Liver (tissue), 8 donors: ENCODE measurements at regions not wholly inside any gene's neighbourhood (a gene's known extent, or its start where the extent isn't known, plus 50 kb on each side); places are given as distances from the start of the nearest gene placed in this dataset.

Experiments used
- DNase-seq: peaks from one replicate; pipeline ENCODE4 v3.0.0-alpha.2; 2017; ENCODE audit warnings: low spot score
- H3K27ac ChIP-seq, 2 donors: one replicate each; pipeline ENCODE4 v1.7.0; 2013; ENCODE audit warnings: inconsistent platforms in 2 of 2, low read length in 2 of 2, control low read depth in 1 of 2, low read depth in 1 of 2, mild to moderate bottlenecking in 1 of 2
- H3K27me3 ChIP-seq, 4 donors: one replicate each; pipeline versions ENCODE4 v1.6.1 to v1.7.0; 2013; ENCODE audit warnings: low read length in 3 of 4, inconsistent platforms in 1 of 4, mild to moderate bottlenecking in 1 of 4, moderate library complexity in 1 of 4; ENCODE audit not compliant: control insufficient read depth in 4 of 4, insufficient read depth in 4 of 4
- H3K36me3 ChIP-seq, 4 donors: one replicate each; pipeline versions ENCODE4 v1.6.1 to v1.7.0; 2013; ENCODE audit warnings: low read length in 3 of 4, mild to moderate bottlenecking in 3 of 4, low read depth in 1 of 4, moderate library complexity in 1 of 4; ENCODE audit not compliant: control insufficient read depth in 4 of 4, insufficient read depth in 3 of 4
- H3K4me1 ChIP-seq, 4 donors: one replicate each; pipeline versions ENCODE4 v1.6.1 to v1.7.0; 2013; ENCODE audit warnings: low read length in 3 of 4, mild to moderate bottlenecking in 3 of 4, moderate library complexity in 1 of 4; ENCODE audit not compliant: control insufficient read depth in 4 of 4, insufficient read depth in 4 of 4
- H3K4me3 ChIP-seq, 3 donors: one replicate each; pipeline versions ENCODE4 v1.6.1 to v1.7.0; 2013; ENCODE audit warnings: low read length in 3 of 3, control low read depth in 1 of 3, low read depth in 1 of 3, mild to moderate bottlenecking in 1 of 3
- H3K9ac ChIP-seq, 2 donors: one replicate each; pipeline ENCODE4 v1.7.0; 2013; ENCODE audit warnings: low read length in 2 of 2, mild to moderate bottlenecking in 2 of 2, moderate library complexity in 2 of 2, control low read depth in 1 of 2, low read depth in 1 of 2
- H3K9me3 ChIP-seq, 4 donors: one replicate each; pipeline versions ENCODE4 v1.6.1 to v1.7.0; 2013; ENCODE audit warnings: low read length in 3 of 4; ENCODE audit not compliant: control insufficient read depth in 4 of 4
- ATF3 ChIP-seq: IDR thresholded peaks from 2 replicates; pipeline ENCODE4 v1.6.1; 2016; ENCODE audit warnings: antibody characterized with exemption
- CTCF ChIP-seq: fragments of 150-350 bp; IDR thresholded peaks from 2 replicates; pipeline ENCODE4 v1.5.1; 2017; ENCODE audit warnings: improper control_type of control experiment, low read depth, low read length; ENCODE audit not compliant: missing input control
- EGR1 ChIP-seq, 2 donors: IDR thresholded peaks; 2 replicates each; pipeline ENCODE4 v1.6.1; 2016 to 2018; ENCODE audit warnings: antibody characterized with exemption in 2 of 2, low read depth in 2 of 2
- FOXA1 ChIP-seq: IDR thresholded peaks from 2 replicates; pipeline ENCODE4 v1.6.1; 2016; ENCODE audit warnings: antibody characterized with exemption
- FOXA2 ChIP-seq: IDR thresholded peaks from 2 replicates; pipeline ENCODE4 v1.6.1; 2016; ENCODE audit warnings: antibody characterized with exemption
- GABPA ChIP-seq, 2 donors: IDR thresholded peaks in 1 of 2; conservative IDR thresholded peaks in 1 of 2; 2 replicates each; pipeline ENCODE4 v1.6.1; 2016; ENCODE audit warnings: antibody characterized with exemption in 2 of 2, mild to moderate bottlenecking in 1 of 2, moderate library complexity in 1 of 2
- HNF4A ChIP-seq, 2 donors: conservative IDR thresholded peaks; 2 replicates each; pipeline ENCODE4 v1.6.1; 2016; ENCODE audit warnings: antibody characterized with exemption in 2 of 2, mild to moderate bottlenecking in 2 of 2
- HNF4G ChIP-seq: IDR thresholded peaks from 2 replicates; pipeline ENCODE4 v1.6.1; 2016; ENCODE audit warnings: antibody characterized with exemption
- JUND ChIP-seq, 2 donors: IDR thresholded peaks; 2 replicates each; pipeline ENCODE4 v1.6.1; 2016; ENCODE audit warnings: antibody characterized with exemption in 2 of 2
- NR2F2 ChIP-seq: IDR thresholded peaks from 2 replicates; pipeline ENCODE4 v1.6.1; 2016; ENCODE audit warnings: antibody characterized with exemption
- RAD21 ChIP-seq, 2 donors: IDR thresholded peaks; 2 replicates each; pipeline ENCODE4 v1.6.1; 2016; ENCODE audit warnings: antibody characterized with exemption in 2 of 2, mild to moderate bottlenecking in 2 of 2
- RXRA ChIP-seq, 2 donors: IDR thresholded peaks; 2 replicates each; pipeline ENCODE4 v1.6.1; 2017 to 2018; ENCODE audit warnings: antibody characterized with exemption in 2 of 2, mild to moderate bottlenecking in 1 of 2
- SP1 ChIP-seq: IDR thresholded peaks from 2 replicates; pipeline ENCODE4 v1.6.1; 2018; ENCODE audit warnings: antibody characterized with exemption, mild to moderate bottlenecking
- TAF1 ChIP-seq: conservative IDR thresholded peaks from 2 replicates; pipeline ENCODE4 v1.6.1; 2016; ENCODE audit warnings: antibody characterized with exemption, mild to moderate bottlenecking
- YY1 ChIP-seq: IDR thresholded peaks from 2 replicates; pipeline ENCODE4 v1.6.1; 2016; ENCODE audit warnings: antibody characterized with exemption, mild to moderate bottlenecking
- ZBTB33 ChIP-seq: IDR thresholded peaks from 2 replicates; pipeline ENCODE4 v1.6.1; 2016; ENCODE audit warnings: antibody characterized with exemption
- WGBS: extraction: QIAGEN DNeasy Blood & Tissue Kit; methylation state at CpG from one replicate; pipeline ENCODE4 v1.1.7; 2013; 5-methylcytosine and 5-hydroxymethylcytosine counted together
- TF ChIP-seq, protein P1 (sequence below): IDR thresholded peaks from 2 replicates; pipeline ENCODE4 v1.6.1; 2016; ENCODE audit warnings: antibody characterized with exemption, mild to moderate bottlenecking
- TF ChIP-seq, protein P2 (sequence below): IDR thresholded peaks from 2 replicates; pipeline ENCODE4 v1.6.1; 2016; ENCODE audit warnings: antibody characterized with exemption
- donor health status: healthy.
- donor health status: healthy.
- donor health status: healthy.
- donor health status: healthy.
- donor health status: healthy.

DNA sequence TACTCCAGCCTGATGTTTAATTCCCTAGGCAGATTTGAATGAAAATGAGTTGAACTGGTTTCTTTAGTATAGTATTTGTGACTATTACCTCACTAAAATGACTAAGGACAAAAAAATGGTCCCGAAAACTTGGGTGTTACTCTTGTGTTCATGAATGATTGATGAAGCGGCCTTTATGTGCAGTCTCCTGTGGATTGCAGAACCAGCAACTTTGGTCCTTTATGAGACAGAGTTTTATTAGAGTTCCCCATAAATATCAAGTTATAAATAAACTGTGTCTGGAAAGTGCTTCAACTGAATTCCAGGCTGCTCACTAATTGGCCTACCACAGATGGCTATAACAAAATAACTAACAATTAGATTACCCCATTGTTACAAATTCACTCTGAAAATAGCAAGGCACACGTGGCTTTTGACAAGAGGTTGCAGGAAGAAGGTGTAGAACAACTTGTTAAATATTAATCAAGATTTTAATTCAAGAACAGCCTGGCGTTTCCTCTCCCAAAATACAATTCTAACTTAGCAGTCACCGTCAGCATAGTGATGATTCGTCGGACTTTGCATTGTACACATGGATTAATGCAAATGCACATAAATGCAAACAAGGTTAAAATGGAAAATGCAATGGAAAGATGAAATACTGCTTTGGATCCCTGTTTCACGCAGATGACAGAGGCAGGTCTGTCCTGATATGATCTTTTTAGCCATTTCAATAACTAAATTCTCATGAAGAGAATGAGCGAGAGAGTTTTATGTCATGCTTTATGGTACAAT, 567.3 kb upstream of the ZNF717 start:
- Histone ChIP-seq H3K36me3 (no peaks in the 10 kb centered on the region), H3K27me3 (peaks cover 0 to 4% (median 0%) of the 10 kb centered on the region in 4 donors), H3K27ac (no peak overlapping the region), H3K9ac (no peak overlapping the region), H3K9me3 (peaks cover 0 to 7% (median 0%) of the 10 kb centered on the region in 4 donors), H3K4me1 (peaks cover 0 to 1% (median 0%) of the 10 kb centered on the region in 4 donors), H3K4me3 (no peak overlapping the region)
- 70% methylated on average over 9 of the region's 9 CpGs for WGBS
- DNase-seq = no peak
- TF ChIP-seq HNF4A (conservative IDR thresholded peaks at IDR 0.05) (no peak), RXRA (IDR thresholded peaks at IDR 0.05) (no peak), RAD21 (IDR thresholded peaks at IDR 0.05) (no peak), ZBTB33 (no peak), ATF3 (no peak), FOXA2 (no peak), CTCF (no peak), NR2F2 (no peak), HNF4G (no peak), GABPA (IDR thresholded peaks at IDR 0.05 in 1 of 2, conservative IDR thresholded peaks at IDR 0.05 in 1 of 2) (no peak), TAF1 (no peak), JUND (IDR thresholded peaks at IDR 0.05) (no peak), EGR1 (IDR thresholded peaks at IDR 0.05; ENCODE audit: low read depth in 2 of 2) (no peak), YY1 (no peak), SP1 (no peak), FOXA1 (no peak)
- TF ChIP-seq, protein P1, sequence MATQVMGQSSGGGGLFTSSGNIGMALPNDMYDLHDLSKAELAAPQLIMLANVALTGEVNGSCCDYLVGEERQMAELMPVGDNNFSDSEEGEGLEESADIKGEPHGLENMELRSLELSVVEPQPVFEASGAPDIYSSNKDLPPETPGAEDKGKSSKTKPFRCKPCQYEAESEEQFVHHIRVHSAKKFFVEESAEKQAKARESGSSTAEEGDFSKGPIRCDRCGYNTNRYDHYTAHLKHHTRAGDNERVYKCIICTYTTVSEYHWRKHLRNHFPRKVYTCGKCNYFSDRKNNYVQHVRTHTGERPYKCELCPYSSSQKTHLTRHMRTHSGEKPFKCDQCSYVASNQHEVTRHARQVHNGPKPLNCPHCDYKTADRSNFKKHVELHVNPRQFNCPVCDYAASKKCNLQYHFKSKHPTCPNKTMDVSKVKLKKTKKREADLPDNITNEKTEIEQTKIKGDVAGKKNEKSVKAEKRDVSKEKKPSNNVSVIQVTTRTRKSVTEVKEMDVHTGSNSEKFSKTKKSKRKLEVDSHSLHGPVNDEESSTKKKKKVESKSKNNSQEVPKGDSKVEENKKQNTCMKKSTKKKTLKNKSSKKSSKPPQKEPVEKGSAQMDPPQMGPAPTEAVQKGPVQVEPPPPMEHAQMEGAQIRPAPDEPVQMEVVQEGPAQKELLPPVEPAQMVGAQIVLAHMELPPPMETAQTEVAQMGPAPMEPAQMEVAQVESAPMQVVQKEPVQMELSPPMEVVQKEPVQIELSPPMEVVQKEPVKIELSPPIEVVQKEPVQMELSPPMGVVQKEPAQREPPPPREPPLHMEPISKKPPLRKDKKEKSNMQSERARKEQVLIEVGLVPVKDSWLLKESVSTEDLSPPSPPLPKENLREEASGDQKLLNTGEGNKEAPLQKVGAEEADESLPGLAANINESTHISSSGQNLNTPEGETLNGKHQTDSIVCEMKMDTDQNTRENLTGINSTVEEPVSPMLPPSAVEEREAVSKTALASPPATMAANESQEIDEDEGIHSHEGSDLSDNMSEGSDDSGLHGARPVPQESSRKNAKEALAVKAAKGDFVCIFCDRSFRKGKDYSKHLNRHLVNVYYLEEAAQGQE = no peak
- TF ChIP-seq, protein P2, sequence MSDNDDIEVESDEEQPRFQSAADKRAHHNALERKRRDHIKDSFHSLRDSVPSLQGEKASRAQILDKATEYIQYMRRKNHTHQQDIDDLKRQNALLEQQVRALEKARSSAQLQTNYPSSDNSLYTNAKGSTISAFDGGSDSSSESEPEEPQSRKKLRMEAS = no peak
